Omental fat pad (tissue), 3 donors: ENCODE measurements at regions not wholly inside any gene's neighbourhood (a gene's known extent, or its start where the extent isn't known, plus 50 kb on each side); places are given as distances from the start of the nearest gene placed in this dataset.
A peak's percentile ranks its signal among the peaks of the same experiment; 100 is the strongest.

Experiments
- ATAC-seq: fragments of 150-250 bp; one replicate; pipeline ENCODE4 v1.9.1; 2016; ENCODE audit warnings: mild to moderate bottlenecking, moderate library complexity; ENCODE audit not compliant: low FRiP score
- DNase-seq: peaks from one replicate; pipeline ENCODE4 v3.0.0-alpha.2; 2019; ENCODE audit warnings: low spot score
- CTCF ChIP-seq, 3 donors: fragments of 450-650 bp; IDR thresholded peaks; one replicate each; pipeline ENCODE4 v1.5.1; 2016 to 2017; ENCODE audit warnings: antibody characterized with exemption in 3 of 3, mild to moderate bottlenecking in 3 of 3, moderate library complexity in 2 of 3

DNA sequence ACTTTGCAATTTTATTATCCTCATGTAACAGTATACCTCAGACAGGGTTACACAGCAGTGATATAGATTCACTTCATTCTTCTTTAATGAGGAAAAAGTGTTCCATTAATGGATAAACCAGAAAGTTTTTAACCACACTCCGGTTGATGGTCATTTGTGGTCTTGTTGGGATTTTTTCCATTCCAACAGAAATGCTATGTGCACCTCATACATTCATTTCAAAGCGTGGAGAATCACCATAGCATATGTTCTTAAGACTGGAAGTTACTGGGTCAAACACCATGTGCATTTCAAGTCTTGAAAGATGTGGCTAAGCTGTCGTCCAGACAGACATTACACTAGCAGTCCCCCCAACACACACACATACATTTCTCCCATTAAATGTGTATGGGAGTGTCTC, 245.8 kb upstream of the CDH5 start:
- no peak for DNase-seq
- no peak for ATAC-seq
- TF ChIP-seq CTCF (IDR thresholded peaks at IDR 0.05), result no peak

GRCh38 chr16:66116163-66117002, 250.1 kb upstream of the CDH5 start:
- TF ChIP-seq CTCF (IDR thresholded peaks at IDR 0.05), result no peak
- no peak for ATAC-seq
- no peak for DNase-seq

- ATAC-seq (no peak), DNase-seq (no peak)
- TF ChIP-seq CTCF (IDR thresholded peaks at IDR 0.05), result no peak
Measured at GRCh38 chr16:66115373-66115772, 251.1 kb upstream of the CDH5 start.

DNA sequence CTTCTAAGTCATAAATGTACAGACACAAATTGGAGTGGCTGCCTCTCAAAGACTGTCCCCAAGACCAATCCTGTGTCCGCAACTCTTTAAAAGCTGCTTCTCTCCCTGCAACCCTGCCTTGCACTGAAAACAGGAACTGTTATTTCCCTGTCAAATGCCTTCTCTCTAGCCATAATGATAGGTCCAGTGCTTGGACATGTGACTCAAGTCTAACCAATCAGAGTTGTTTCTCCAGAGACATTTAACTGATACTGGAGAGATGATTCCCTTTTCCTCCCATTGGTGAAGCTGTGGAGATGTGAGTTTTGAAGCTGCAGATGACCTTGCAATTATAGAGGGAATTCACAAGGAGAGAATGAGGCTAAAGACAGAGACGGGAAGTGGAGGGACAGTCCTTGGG, 253.3 kb upstream of the CDH5 start:
- ATAC-seq, result no peak
- no peak for TF ChIP-seq CTCF (IDR thresholded peaks at IDR 0.05)
- no peak for DNase-seq

GRCh38 chr16:66109677-66110076, 256.8 kb upstream of the CDH5 start:
- ATAC-seq (no peak), DNase-seq (no peak)
- TF ChIP-seq CTCF (IDR thresholded peaks at IDR 0.05), result no peak

- DNase-seq (no peak), ATAC-seq (peak; percentile 69)
- TF ChIP-seq CTCF (IDR thresholded peaks at IDR 0.05), result no peak
Measured at GRCh38 chr16:66107661-66108060, 258.8 kb upstream of the CDH5 start.

- ATAC-seq, result no peak
- DNase-seq, result no peak
- TF ChIP-seq CTCF (IDR thresholded peaks at IDR 0.05), result no peak
Measured at GRCh38 chr16:66103211-66103610, 263.3 kb upstream of the CDH5 start.
